Lower lobe of right lung (tissue), 2 donors: ENCODE measurements at regions not wholly inside any gene's neighbourhood (a gene's known extent, or its start where the extent isn't known, plus 50 kb on each side); places are given as distances from the start of the nearest gene placed in this dataset.

Experiments used
- ATAC-seq, 2 donors: fragments of 200-7000 bp; cut with Tn5 transposase; one replicate each; pipeline ENCODE4 v1.9.1; 2020 to 2022; ENCODE audit warnings: mild to moderate bottlenecking in 2 of 2, moderate library complexity in 2 of 2
- DNase-seq: peaks from one replicate; pipeline ENCODE4 v3.0.0-alpha.2; 2020
- H3K27ac ChIP-seq: fragments of 200-600 bp; one replicate; pipeline ENCODE4 v1.8.0; 2022
- H3K27me3 ChIP-seq: fragments of 200-600 bp; one replicate; pipeline ENCODE4 v1.8.0; 2022; ENCODE audit warnings: low read depth
- H3K36me3 ChIP-seq: fragments of 200-600 bp; one replicate; pipeline ENCODE4 v1.8.0; 2022; ENCODE audit warnings: mild to moderate bottlenecking
- H3K4me1 ChIP-seq: fragments of 200-600 bp; one replicate; pipeline ENCODE4 v1.8.0; 2022
- H3K4me3 ChIP-seq: fragments of 200-600 bp; one replicate; pipeline ENCODE4 v1.8.0; 2022; ENCODE audit warnings: mild to moderate bottlenecking
- H3K9me3 ChIP-seq: fragments of 200-600 bp; one replicate; pipeline ENCODE4 v1.8.0; 2022
- intact Hi-C: fragments of 100-400 bp; cut with DNase I; formaldehyde crosslinking; loops from one replicate; pipeline ENCODE4 v1.11.0; 2022
- TF ChIP-seq, protein P1 (sequence below): fragments of 200-600 bp; IDR thresholded peaks from one replicate; pipeline ENCODE4 v1.8.0; 2022; ENCODE audit warnings: antibody characterized with exemption, mild to moderate bottlenecking
- donor health status: DM: no; HTN: yes; CAD: no; lungs with severe emphysema.

DNA sequence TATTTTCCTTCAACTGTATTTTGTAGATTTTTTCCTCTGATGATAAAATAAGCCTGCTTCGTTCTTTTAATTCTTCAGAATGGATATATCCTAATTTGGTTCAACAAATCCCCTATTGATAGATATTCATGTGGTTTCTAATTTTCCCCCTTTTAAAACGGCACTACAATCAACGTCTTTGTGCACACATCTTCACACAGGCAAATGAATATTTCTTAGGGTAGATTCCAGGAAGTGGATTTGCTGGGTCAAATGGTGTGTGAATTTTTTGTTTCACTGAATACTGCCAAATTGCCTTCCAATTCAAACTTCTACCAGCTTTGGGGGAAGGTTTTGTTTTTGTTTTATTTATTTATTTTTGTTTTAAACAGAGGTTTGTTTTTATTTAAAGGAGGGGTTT, 287.2 kb downstream of the FOXO1 start:
- H3K36me3 ChIP-seq, result no peaks in the 10 kb centered on the region

DNA sequence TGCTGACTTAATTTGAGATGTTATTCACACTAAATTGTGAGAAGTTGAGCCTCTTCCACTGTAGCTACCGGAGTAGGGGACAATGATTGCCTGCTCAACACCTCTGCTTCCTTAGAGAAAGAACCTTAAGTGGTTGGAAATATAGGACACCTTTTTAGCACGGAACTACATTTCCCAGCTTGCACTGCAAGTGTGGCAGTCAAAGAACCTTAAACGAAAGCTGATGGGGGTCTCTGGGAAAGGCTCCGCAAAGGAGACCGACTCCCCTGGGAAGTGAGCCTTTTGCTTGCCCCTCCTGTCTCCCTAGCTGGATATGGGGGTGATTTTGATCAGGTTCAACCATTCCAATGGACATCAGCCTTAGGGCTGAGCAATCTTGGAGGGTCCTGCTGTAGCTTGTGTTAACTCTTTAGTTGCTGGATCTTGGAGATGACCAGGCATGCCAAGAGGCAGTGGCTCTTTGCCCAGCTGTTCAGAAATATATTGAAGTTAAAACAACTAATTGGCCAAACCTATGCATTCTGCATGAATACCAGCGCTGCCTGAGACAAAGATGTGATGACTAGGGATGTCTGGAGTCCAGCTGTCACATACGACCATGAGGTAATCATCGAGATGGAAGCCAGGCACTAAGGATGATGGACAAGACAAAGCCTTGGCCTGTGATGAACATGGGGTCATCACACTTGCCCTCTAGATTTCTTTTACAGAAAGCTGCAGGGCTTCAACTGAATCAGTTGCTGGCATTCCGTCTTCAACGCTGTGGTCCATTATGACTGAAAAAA, 286.5 kb downstream of the FOXO1 start:
- H3K27me3 ChIP-seq, result no peaks in the 10 kb centered on the region
- H3K27ac ChIP-seq, result no peak overlapping the region
- ATAC-seq, result no peak
- H3K4me1 ChIP-seq, result no peaks in the 10 kb centered on the region
- no peak overlapping the region for H3K4me3 ChIP-seq
- H3K36me3 ChIP-seq, result no peaks in the 10 kb centered on the region
- no peaks in the 10 kb centered on the region for H3K9me3 ChIP-seq
- TF ChIP-seq, protein P1, sequence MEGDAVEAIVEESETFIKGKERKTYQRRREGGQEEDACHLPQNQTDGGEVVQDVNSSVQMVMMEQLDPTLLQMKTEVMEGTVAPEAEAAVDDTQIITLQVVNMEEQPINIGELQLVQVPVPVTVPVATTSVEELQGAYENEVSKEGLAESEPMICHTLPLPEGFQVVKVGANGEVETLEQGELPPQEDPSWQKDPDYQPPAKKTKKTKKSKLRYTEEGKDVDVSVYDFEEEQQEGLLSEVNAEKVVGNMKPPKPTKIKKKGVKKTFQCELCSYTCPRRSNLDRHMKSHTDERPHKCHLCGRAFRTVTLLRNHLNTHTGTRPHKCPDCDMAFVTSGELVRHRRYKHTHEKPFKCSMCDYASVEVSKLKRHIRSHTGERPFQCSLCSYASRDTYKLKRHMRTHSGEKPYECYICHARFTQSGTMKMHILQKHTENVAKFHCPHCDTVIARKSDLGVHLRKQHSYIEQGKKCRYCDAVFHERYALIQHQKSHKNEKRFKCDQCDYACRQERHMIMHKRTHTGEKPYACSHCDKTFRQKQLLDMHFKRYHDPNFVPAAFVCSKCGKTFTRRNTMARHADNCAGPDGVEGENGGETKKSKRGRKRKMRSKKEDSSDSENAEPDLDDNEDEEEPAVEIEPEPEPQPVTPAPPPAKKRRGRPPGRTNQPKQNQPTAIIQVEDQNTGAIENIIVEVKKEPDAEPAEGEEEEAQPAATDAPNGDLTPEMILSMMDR, result no peak
- intact Hi-C loops, result no loop called here
- no peak for DNase-seq

More for the DNA sequence above, 287.2 kb downstream of the FOXO1 start:
- DNase-seq, result no peak
- H3K27me3 ChIP-seq, result no peaks in the 10 kb centered on the region
- H3K27ac ChIP-seq, result no peak overlapping the region
- no peak for ATAC-seq
- H3K4me1 ChIP-seq, result no peaks in the 10 kb centered on the region
- TF ChIP-seq, protein P1, result no peak
- intact Hi-C loops, result no loop called here
- no peak overlapping the region for H3K4me3 ChIP-seq
- H3K9me3 ChIP-seq, result no peaks in the 10 kb centered on the region

DNA sequence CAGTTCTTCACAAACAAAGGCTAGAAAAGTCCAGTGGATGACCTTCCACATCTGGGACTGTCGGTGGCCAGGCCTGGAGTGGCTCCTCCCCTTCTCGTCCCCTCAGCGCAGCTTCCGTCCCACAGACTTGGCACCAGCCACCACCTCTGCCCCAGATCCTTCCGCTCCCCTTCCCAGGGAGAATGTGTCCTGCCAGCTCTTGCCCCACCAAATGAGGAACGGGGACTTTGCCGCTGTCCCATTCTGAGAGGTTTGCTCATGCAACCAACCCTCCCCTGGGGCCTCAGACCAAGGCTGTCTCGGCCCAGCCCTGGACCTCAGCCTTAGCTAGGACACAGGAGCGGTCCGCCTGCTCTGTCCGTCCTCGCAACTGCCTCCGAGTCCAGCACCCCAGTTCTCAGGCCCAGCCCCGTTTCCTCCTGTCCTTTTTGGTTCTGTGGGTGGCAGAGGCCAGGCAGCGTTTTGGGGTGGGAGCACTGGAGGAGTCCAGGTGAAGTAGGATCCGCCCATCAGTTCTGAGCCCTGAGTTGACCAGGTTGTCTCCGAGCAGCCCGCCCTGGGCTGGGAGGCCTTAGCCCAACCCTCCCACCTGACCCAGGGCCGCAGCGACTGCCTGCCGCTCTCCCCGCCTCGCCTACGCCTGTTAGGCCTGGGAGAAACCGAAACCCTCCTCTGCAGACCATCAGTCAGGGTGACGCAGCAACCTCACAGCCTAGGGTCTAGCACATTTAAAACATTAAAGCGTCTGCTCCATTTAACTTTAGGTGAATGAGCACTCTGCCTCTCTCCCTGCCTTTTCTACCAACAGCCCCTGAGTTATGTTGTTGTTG, 284.3 kb downstream of the FOXO1 start:
- TF ChIP-seq, protein P1, result no peak
- no peaks in the 10 kb centered on the region for H3K36me3 ChIP-seq
- H3K27me3 ChIP-seq, result no peaks in the 10 kb centered on the region
- no peaks in the 10 kb centered on the region for H3K9me3 ChIP-seq
- ATAC-seq (peak in 1 of 2 donors; percentile 42), DNase-seq (no peak)
- H3K27ac ChIP-seq, result no peak overlapping the region
- no peak overlapping the region for H3K4me3 ChIP-seq
- intact Hi-C loops, result no loop called here
- H3K4me1 ChIP-seq, result no peaks in the 10 kb centered on the region

DNA sequence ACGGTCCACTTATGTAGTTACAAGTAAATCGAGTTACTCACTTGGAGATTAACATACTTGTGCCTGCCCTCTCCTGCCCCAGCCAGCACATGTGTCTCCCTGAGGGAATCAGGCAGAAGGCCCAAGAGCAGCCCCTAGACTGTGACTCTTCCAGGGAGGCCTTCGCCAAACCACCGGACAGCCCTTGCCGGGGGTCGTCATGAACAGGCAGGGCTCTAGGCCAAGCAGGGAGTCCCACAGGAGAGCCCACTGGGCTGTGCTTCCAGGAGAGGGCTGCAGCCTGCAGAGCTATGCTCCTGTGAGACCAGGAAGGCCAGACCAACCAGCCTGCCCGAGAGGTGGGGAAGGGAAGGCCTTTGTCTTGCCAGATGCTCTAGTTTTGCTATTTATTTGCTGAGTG, 283.3 kb downstream of the FOXO1 start:
- TF ChIP-seq, protein P1, result no peak
- Histone ChIP-seq H3K4me3 (no peak overlapping the region), H3K27me3 (no peaks in the 10 kb centered on the region), H3K36me3 (no peaks in the 10 kb centered on the region), H3K4me1 (no peaks in the 10 kb centered on the region), H3K9me3 (no peaks in the 10 kb centered on the region), H3K27ac (no peak overlapping the region)
- intact Hi-C loops, result no loop called here
- DNase-seq (no peak), ATAC-seq (no peak)

DNA sequence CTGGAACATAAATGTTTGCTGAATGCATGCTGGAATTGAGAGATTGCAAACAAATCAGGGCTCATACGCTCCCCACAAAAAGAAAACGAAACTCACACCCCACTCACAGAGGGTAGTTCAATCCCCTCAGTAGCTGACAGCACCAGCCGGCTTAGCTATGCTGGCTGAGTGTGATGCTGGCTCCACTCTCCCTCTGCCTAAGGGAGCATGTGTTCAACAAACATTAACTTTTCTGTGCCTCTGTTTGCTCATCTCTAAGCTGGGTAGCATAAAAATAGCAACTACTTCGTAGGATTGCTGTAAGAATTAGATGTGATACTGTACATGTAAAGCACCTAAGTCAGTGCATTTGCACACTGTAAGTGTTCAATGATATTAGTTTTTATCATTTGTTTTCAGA, 282.6 kb downstream of the FOXO1 start:
- intact Hi-C loops, result no loop called here
- no peaks in the 10 kb centered on the region for H3K36me3 ChIP-seq

More for the DNA sequence above, 282.6 kb downstream of the FOXO1 start:
- no peaks in the 10 kb centered on the region for H3K27me3 ChIP-seq
- DNase-seq, result no peak
- no peaks in the 10 kb centered on the region for H3K4me1 ChIP-seq
- ATAC-seq, result no peak
- no peaks in the 10 kb centered on the region for H3K9me3 ChIP-seq
- no peak overlapping the region for H3K27ac ChIP-seq
- TF ChIP-seq, protein P1, result no peak
- no peak overlapping the region for H3K4me3 ChIP-seq
